A549 (cell line): ENCODE measurements at regions not wholly inside any gene's neighbourhood (a gene's known extent, or its start where the extent isn't known, plus 50 kb on each side); places are given as distances from the start of the nearest gene placed in this dataset.

ENCODE experiments used
- ATAC-seq, 2 experiments: fragments of 200-7000 bp in 1 of 2; fragments of >200 bp in 1 of 2; cut with Nextera tagmentation in 1 of 2; cut with Tn5 transposase in 1 of 2; 3 replicates each; pipeline versions ENCODE4 v1.8.0 to v1.9.1; 2018 to 2020; ENCODE audit warnings: mild to moderate bottlenecking in 1 of 2, moderate library complexity in 1 of 2
- CTCF ChIA-PET: fragments of 300-600 bp; sonication (Branson Sonifier 250); formaldehyde crosslinking; extraction: SDS; loops from one replicate; lab custom pipeline; 2021; ENCODE audit warnings: antibody characterized with exemption, inconsistent platforms; lab: Yijun Ruan, JAX
- POLR2A ChIA-PET: fragments of 350-600 bp; formaldehyde crosslinking; extraction: SDS; loops from one replicate; lab custom pipeline; 2021; ENCODE audit warnings: antibody characterized with exemption, inconsistent platforms; lab: Yijun Ruan, JAX
- DNase-seq, 2 experiments: peaks; one replicate each; pipeline versions ENCODE4 v3.0.0 to v3.0.0-alpha.2; 2011 to 2016; ENCODE audit warnings: low read depth in 1 of 2, low spot score in 1 of 2
- FAIRE-seq: peaks from 2 replicates; lab custom pipeline; 2011; peaks lifted over from hg19 to GRCh38; lab: Jason Lieb, UNC
- H3K27ac ChIP-seq, 2 experiments: fragments of >200 bp; sonication (Bioruptor Twin); formaldehyde crosslinking; 3 replicates each; pipeline ENCODE4 v1.5.1; 2016 to 2017
- H3K4me1 ChIP-seq: fragments of >200 bp; sonication (Bioruptor Twin); formaldehyde crosslinking; 3 replicates; pipeline ENCODE4 v1.6.1; 2016
- H3K4me2 ChIP-seq: fragments of >200 bp; sonication (Bioruptor Twin); formaldehyde crosslinking; 3 replicates; pipeline ENCODE4 v1.6.1; 2016
- H3K4me3 ChIP-seq: fragments of >200 bp; sonication (Bioruptor Twin); formaldehyde crosslinking; 3 replicates; pipeline ENCODE4 v1.5.1; 2016
- H3K9me3 ChIP-seq: fragments of >200 bp; sonication (Bioruptor Twin); formaldehyde crosslinking; 3 replicates; pipeline ENCODE4 v1.6.1; 2016
- BCL3 ChIP-seq: fragments of >200 bp; sonication (Bioruptor Twin); formaldehyde crosslinking; IDR thresholded peaks from 3 replicates; pipeline ENCODE4 v1.6.1; 2016
- CBX8 ChIP-seq: fragments of 200-600 bp; sonication (generic); IDR thresholded peaks from 2 replicates; pipeline ENCODE4 v1.6.1; 2016
- CHD4 ChIP-seq: fragments of 200-600 bp; sonication (generic); IDR thresholded peaks from 2 replicates; pipeline ENCODE4 v1.6.1; 2016; ENCODE audit warnings: antibody characterized with exemption, mild to moderate bottlenecking, borderline replicate concordance
- CTCF ChIP-seq: fragments of >200 bp; sonication (Bioruptor Twin); formaldehyde crosslinking; IDR thresholded peaks from 3 replicates; pipeline ENCODE4 v1.5.1; 2016
- EHF ChIP-seq: fragments of 250-450 bp; sonication (Bioruptor Pico); IDR thresholded peaks from 2 replicates; pipeline ENCODE4 v1.5.0; 2020; ENCODE audit warnings: mild to moderate bottlenecking
- ESRRA ChIP-seq: fragments of 150-350 bp; IDR thresholded peaks from 2 replicates; pipeline ENCODE4 v1.6.1; 2014; ENCODE audit warnings: mild to moderate bottlenecking, low read length, borderline replicate concordance
- FOXS1 ChIP-seq: fragments of 250-450 bp; sonication (Bioruptor Pico); IDR thresholded peaks from 2 replicates; pipeline ENCODE4 v1.5.0; 2020; ENCODE audit warnings: mild to moderate bottlenecking, moderate library complexity
- HES2 ChIP-seq: fragments of >200 bp; sonication (Bioruptor Twin); formaldehyde crosslinking; IDR thresholded peaks from 2 replicates; pipeline ENCODE4 v1.6.1; 2016
- HOXA7 ChIP-seq: fragments of 250-450 bp; sonication (Bioruptor Pico); IDR thresholded peaks from 2 replicates; pipeline ENCODE4 v1.5.0; 2020; ENCODE audit warnings: mild to moderate bottlenecking, moderate library complexity
- HOXB13 ChIP-seq: fragments of 250-450 bp; sonication (Bioruptor Pico); IDR thresholded peaks from 2 replicates; pipeline ENCODE4 v1.5.0; 2020; ENCODE audit warnings: low read depth, mild to moderate bottlenecking, moderate library complexity
- JUNB ChIP-seq: fragments of >200 bp; sonication (Bioruptor Twin); formaldehyde crosslinking; IDR thresholded peaks from 2 replicates; pipeline ENCODE4 v1.6.1; 2016
- MAZ ChIP-seq: fragments of 150-350 bp; IDR thresholded peaks from 2 replicates; pipeline ENCODE4 v1.6.1; 2014; ENCODE audit warnings: antibody characterized with exemption, low read depth, low read length, borderline replicate concordance
- MYC ChIP-seq: IDR thresholded peaks from 2 replicates; pipeline ENCODE4 v1.6.1; 2012; ENCODE audit warnings: mild to moderate bottlenecking, inconsistent platforms, low read length, improper control_type of control experiment, borderline replicate concordance
- NFE2L2 ChIP-seq: fragments of 150-350 bp; conservative IDR thresholded peaks from 2 replicates; pipeline ENCODE4 v1.6.1; 2014; ENCODE audit warnings: low read length
- NR3C1 ChIP-seq: fragments of >200 bp; sonication (Bioruptor Twin); formaldehyde crosslinking; IDR thresholded peaks from 3 replicates; pipeline ENCODE4 v1.6.1; 2017
- PHF8 ChIP-seq: fragments of 200-600 bp; sonication (generic); IDR thresholded peaks from 2 replicates; pipeline ENCODE4 v1.6.1; 2016; ENCODE audit warnings: low read depth, mild to moderate bottlenecking, antibody characterized with exemption, moderate library complexity, borderline replicate concordance
- POLR2AphosphoS2 ChIP-seq: conservative IDR thresholded peaks from 2 replicates; pipeline ENCODE4 v1.6.1; 2012; ENCODE audit warnings: low read length, improper control_type of control experiment, inconsistent platforms
- RARB ChIP-seq: fragments of 250-450 bp; sonication (Bioruptor Pico); IDR thresholded peaks from 2 replicates; pipeline ENCODE4 v1.8.0; 2021; ENCODE audit warnings: mild to moderate bottlenecking, moderate library complexity
- RNF2 ChIP-seq: fragments of 200-600 bp; sonication (generic); IDR thresholded peaks from 2 replicates; pipeline ENCODE4 v1.6.1; 2016; ENCODE audit warnings: low read depth, mild to moderate bottlenecking, antibody characterized with exemption, moderate library complexity, borderline replicate concordance
- TFCP2L1 ChIP-seq: fragments of 250-450 bp; sonication (Bioruptor Pico); IDR thresholded peaks from 2 replicates; pipeline ENCODE4 v1.5.0; 2021; ENCODE audit warnings: mild to moderate bottlenecking
- TP53 ChIP-seq: fragments of 250-450 bp; sonication (Bioruptor Pico); IDR thresholded peaks from 2 replicates; pipeline ENCODE4 v1.5.0; 2021; ENCODE audit warnings: mild to moderate bottlenecking, moderate library complexity
- USF2 ChIP-seq: fragments of 450-650 bp; IDR thresholded peaks from 2 replicates; pipeline ENCODE4 v1.6.1; 2014; ENCODE audit warnings: antibody characterized with exemption
- ZC3H11A ChIP-seq: fragments of 450-650 bp; IDR thresholded peaks from 2 replicates; pipeline ENCODE4 v1.6.1; 2014; ENCODE audit warnings: antibody characterized with exemption, mild to moderate bottlenecking
- ZFP36 ChIP-seq: fragments of 450-650 bp; IDR thresholded peaks from 2 replicates; pipeline ENCODE4 v1.6.1; 2014; ENCODE audit warnings: borderline replicate concordance; ENCODE audit not compliant: partially characterized antibody
- ZNF302 ChIP-seq: fragments of 250-450 bp; sonication (Bioruptor Pico); IDR thresholded peaks from 2 replicates; pipeline ENCODE4 v1.9.0; 2021; ENCODE audit warnings: inconsistent platforms, mild to moderate bottlenecking, moderate library complexity
- whole genome bisulfite sequencing: methylation state at CpG from one replicate; pipeline ENCODE4 v1.1.6; 2017; ENCODE audit errors: missing lambda C conversion rate; 5-methylcytosine and 5-hydroxymethylcytosine counted together

GRCh38 chr21:19461481-19462205 is 1058.1 kb upstream of the TMPRSS15 start:
- FAIRE-seq (no peak), ATAC-seq (no peak), DNase-seq (no peak)
- H3K27ac ChIP-seq: no peak overlapping the region
- TF ChIP-seq CHD4 (no peak), PHF8 (no peak), HOXA7 (CRISPR knock-in tag) (no peak), EHF (CRISPR knock-in tag) (no peak), HES2 (no peak), BCL3 (no peak), HOXB13 (CRISPR knock-in tag) (no peak), TP53 (no peak), FOXS1 (no peak), JUNB (no peak), ZC3H11A (no peak), NFE2L2 (no peak), RNF2 (no peak), MAZ (no peak), ESRRA (no peak), USF2 (no peak), MYC (no peak), TFCP2L1 (CRISPR knock-in tag) (no peak), NR3C1 (no peak), ZFP36 (no peak)
- H3K9me3 ChIP-seq: no peaks in the 10 kb centered on the region
- H3K4me3 ChIP-seq: no peak overlapping the region
- ChIA-PET CTCF (no interaction called here), POLR2A (no interaction called here)
- no peak overlapping the region for H3K4me2 ChIP-seq
- 13% methylated on average over 8 of the region's 8 CpGs for WGBS
- no peaks in the 10 kb centered on the region for H3K4me1 ChIP-seq

GRCh38 chr21:19463966-19464365 is 1060.4 kb upstream of the TMPRSS15 start:
- no peaks in the 10 kb centered on the region for H3K9me3 ChIP-seq
- H3K4me1 ChIP-seq: no peaks in the 10 kb centered on the region
- CTCF ChIA-PET: no interaction called here
- TF ChIP-seq ZC3H11A (no peak), ZNF302 (CRISPR knock-in tag) (no peak), CBX8 (no peak), CTCF (no peak), RARB (CRISPR knock-in tag) (no peak), POLR2AphosphoS2 (no peak), FOXS1 (no peak), HOXA7 (CRISPR knock-in tag) (no peak), ZFP36 (no peak), HES2 (no peak)
- no peak for ATAC-seq
- WGBS: 0% methylated on average over 1 of the region's 1 CpG
- DNase-seq: no peak
- FAIRE-seq: no peak
- no peak overlapping the region for H3K27ac ChIP-seq
- no peak overlapping the region for H3K4me3 ChIP-seq
- POLR2A ChIA-PET: no interaction called here
- H3K4me2 ChIP-seq: no peak overlapping the region
